HG03060 (cell line): ENCODE measurements at regions not wholly inside any gene's neighbourhood (a gene's known extent, or its start where the extent isn't known, plus 50 kb on each side); places are given as distances from the start of the nearest gene placed in this dataset.

Experiments used
- ATAC-seq: cut with Tn5 transposase; IDR thresholded peaks from one replicate; pipeline ENCODE4 v1.9.1; 2021; ENCODE audit warnings: low read depth, moderate number of reproducible peaks; ENCODE audit not compliant: unreplicated experiment

- ATAC-seq, result no peak
Measured at GRCh38 chr2:133959066-133959465, 294.8 kb upstream of the MGAT5 start.

DNA sequence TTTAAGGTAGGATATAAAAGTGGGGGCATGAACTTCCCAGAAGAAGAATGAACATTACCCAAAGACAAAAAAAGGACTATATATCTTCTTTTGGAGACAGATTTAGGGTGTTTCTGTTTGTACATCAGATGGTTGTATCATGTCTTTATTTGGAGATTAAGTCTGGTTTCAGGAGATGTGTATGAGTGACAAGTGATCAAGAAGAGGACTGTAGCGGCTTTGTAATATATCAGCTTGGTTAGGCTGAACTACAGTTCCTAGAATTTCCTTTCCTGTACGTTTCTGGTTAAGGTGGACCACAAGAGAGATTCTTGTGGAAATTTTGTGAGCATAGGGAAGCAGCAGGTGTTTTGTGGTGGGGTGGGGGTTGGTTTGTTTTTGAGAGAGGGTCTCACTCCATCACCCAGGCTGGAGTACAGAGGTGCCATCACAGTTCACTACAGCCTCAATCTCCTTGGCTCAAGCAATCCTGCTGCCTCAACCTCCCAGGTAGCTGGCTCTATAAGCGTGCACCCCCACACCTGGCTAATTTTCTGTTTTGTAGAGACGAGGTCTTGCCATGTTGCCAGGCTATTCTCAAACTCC, 287.1 kb upstream of the MGAT5 start:
- no peak for ATAC-seq

DNA sequence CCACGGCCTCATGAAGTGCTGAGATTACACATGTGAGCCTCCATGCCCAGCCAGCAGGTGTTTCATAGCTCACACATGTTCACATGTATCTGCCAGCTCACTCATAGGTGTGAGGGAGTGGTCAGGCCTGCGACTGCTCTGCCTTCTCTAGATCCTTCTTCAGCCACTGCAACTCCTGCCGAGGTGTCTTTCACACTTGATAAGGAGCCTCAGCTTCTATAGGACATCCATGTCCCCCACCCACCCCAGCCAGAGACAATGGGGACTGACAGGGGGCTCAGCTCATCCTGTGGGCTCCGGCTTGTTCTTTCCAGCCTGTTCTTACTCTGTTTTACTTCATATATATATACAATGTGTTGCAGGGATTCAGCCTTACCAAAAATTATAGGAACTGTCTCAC, 286.5 kb upstream of the MGAT5 start:
- ATAC-seq, result no peak

DNA sequence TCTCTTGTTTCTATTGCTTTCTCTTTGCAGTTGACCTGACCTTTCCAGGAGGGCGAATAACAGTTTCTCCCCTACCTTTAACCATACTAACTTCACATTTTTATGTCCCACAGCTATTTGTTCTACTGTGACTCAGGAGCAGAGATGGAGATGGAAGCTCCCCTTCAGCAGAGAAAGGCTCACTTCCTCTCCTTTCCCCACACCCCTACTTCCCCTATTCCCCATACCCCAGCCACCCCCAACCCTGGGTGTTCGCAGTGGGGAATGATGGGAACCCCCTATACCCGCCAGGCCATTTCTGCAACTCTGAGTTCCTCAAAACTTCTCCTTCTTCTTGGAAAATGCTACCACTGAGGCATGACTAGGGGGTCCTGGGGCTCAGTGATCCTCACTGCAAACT, 285.4 kb upstream of the MGAT5 start:
- no peak for ATAC-seq

DNA sequence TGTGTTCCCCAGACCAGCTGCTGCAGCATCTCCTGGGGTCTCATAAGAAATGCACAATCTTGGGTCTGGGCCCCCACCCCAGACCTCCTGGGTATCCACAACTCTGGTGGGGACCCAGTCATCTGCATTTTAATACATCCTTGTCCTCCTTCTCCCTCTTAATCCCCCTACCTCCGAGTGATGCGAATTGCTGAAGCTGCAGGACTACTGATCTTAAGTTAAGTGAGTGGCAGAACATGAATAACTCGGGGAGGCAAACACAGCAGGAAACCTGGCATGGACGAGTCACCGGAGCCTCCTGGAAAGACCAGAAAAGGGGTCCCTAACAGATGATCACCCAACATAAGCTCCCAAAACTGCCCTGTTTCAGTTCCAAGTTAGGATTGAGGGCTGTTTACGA, 283.2 kb upstream of the MGAT5 start:
- ATAC-seq, result no peak

DNA sequence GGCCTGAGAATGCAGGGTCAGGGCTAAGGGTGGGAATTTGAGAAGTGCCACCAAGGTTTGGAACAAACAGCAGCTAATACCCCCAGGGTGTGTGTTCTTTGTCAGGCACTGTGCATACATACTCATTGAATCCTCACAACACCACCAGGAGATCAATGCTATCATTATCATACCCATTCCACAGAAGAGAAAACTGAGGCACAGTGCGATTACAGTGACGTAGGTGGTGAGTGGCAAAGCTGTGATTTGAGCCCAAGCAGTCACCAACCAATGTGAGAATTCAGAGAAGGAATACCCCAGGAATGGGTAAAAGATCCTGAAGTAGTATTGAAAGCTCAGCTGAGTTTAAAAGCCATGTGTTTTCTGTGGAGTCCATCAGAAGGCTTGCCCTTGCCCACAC, 281.6 kb upstream of the MGAT5 start:
- ATAC-seq, result no peak

GRCh38 chr2:133972786-133973185, 281.1 kb upstream of the MGAT5 start:
- no peak for ATAC-seq

DNA sequence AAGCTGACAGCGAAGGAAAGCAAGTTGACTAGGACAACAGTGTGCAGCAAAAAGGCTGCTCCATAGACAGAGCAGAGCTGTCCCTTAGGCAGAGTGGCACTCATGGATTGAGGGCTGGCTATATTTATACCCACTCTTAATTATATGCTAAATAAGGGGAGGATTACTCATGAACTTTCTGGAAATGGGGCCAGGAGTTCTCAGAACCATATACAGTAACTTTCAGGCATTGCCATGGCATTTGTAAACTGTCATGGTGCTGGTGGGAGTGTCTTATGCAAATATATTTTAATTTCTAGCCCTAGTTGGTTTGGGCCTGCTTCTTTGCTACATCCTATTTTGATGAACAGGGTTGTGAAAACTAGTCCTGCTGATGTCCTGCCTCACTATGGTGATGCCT, 279.5 kb upstream of the MGAT5 start:
- ATAC-seq, result no peak

DNA sequence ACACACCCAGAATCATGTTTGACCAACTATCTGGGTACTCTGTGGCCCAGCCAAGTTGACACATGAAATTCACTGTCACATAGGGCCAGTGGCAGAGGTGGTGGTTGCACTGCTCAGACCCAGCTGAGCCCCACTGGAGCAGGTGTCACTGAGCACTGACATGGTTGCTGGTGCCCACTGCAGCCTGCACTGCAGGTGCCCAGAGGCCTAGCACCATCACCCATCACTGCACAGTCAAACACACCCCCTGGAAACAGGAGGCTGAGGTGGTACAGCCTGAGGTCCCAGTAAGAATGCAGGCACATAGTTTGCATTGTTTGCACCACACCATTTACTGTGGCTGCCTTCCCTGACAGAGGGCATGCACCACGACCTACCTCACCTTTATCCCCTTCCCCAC, 278.7 kb upstream of the MGAT5 start:
- ATAC-seq, result no peak

- no peak for ATAC-seq
Measured at GRCh38 chr2:133975676-133976428, 278.0 kb upstream of the MGAT5 start.

DNA sequence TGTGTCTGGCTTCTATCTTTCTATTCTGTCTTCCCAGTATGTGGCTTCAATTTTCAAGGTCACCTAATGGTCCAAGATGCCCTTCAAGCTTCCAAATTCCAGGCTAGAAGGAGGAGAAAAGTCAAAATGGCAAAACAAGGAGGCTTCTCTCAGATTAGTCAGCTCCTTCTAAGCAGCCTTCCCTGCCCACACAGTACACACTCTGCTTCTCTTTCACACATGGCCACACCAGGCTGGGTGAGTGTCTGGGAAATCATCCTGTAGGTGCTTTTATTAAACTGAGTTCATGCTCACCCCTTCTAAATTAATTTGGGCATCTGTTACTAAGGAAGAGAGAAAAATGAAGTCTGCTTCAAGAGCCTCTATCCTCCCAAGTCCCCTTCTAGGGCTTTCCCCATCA, 277.2 kb upstream of the MGAT5 start:
- no peak for ATAC-seq

DNA sequence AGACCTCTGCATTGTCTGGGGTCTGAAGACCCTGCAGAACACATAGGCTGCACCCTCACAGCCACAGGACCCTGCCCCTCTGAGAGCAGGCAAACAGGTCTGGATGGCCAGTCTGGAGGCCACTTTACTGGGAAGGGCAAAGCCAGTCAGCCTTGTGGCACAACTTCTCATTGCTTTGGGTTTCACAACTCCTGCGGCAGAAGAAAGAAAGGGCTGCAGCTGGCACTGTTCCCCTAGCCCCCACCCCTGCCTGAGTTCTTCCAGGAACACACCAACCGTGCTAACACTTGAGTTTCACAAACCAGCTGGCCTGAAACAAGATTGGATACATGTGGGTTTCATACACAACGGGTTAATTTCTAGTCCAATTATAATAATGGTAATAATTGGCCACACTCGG, 276.5 kb upstream of the MGAT5 start:
- no peak for ATAC-seq

GRCh38 chr2:133982256-133982655, 271.6 kb upstream of the MGAT5 start:
- no peak for ATAC-seq

- no peak for ATAC-seq
Measured at GRCh38 chr2:133985563-133985962, 268.3 kb upstream of the MGAT5 start.

DNA sequence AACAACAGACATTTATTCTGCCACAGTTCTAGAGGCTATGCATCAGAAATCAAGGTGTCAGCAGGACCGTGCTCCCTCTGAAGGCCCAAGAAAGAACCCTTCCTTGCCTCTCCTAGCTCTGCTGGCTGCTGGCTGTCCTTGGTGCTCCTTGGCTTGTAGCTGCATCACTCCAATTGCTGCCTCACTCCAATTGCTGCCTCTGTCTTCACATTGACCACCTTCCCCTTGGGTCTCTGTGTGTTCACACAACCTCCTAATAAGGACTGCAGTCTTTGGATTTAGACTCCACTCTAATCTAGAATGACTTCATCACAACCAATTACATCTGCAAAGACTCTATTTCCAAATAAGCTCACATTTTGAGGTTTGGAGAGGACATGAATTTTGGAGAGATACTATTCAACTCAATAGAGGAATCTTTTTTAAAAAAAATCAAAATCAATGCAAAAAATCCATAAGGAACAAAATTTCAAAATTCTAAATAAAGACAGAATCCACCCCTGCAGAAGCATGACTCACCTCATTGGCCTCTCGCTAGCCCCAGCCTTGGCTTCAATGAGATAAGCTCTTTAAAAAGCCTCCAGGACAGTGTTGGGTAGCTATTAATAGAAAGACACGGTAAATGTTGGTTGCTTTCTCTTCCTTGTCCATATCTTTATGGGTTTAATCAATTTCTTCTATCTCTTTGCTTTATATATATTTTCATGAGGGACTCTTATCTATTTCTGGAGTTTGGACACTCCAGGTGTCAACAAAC, 267.6 kb upstream of the MGAT5 start:
- ATAC-seq, result no peak

- ATAC-seq, result no peak
Measured at GRCh38 chr2:133986881-133987795, 266.7 kb upstream of the MGAT5 start.

DNA sequence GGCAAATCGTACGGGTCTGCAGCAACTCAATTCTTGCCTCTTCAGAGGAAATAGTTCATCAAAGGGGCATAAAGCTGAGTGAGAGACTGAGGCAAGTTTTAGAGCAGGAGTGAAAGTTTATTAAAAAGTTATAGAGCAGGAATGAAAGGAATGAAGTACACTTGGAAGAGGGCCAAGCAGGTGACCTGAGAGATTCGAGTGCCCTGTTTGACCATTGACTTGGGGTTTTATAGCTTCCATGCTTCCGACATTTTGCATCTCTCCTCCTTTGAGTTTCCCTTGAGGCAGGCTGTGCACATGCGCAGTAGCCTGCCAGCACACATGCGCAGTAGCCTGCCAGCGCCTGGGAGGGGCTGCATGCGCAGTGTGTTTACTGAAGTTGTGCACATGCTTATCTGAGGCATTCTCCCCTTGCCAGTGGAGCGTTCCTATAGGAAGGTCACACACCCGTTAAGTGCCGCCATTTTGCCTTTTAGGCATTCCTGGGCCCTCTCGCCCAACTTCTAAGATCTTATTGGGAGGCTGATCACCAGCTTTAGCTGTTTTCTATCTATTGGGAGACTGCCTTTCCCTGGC, 265.5 kb upstream of the MGAT5 start:
- no peak for ATAC-seq

DNA sequence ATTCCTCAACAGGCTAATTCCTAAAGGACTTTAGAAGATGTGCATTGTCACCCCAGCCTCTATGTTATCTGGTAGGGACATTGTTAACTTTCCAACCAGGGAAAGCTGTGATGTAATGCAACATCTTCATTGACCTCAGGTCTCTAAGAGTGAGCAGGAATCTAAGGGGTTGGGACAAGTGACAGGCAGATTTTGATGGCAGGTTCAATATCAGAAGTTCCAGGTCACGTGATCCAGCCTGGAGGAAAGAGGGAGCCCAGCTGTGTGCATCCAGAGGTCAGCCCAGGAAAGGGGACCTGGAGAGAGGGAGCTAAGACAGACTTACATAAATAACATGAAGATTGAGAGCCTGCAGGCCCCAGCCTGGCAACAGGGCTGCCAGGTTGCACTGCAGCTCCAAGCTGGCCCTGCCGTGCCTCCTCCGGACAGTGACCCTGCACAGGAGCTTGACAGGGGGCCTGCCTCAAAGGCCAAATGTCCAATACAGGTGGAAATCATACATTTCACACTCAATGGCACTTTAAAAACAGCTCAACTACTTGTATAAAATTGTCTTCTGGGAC, 262.2 kb upstream of the MGAT5 start:
- ATAC-seq, result no peak

GRCh38 chr2:133992454-133992853, 261.4 kb upstream of the MGAT5 start:
- no peak for ATAC-seq

DNA sequence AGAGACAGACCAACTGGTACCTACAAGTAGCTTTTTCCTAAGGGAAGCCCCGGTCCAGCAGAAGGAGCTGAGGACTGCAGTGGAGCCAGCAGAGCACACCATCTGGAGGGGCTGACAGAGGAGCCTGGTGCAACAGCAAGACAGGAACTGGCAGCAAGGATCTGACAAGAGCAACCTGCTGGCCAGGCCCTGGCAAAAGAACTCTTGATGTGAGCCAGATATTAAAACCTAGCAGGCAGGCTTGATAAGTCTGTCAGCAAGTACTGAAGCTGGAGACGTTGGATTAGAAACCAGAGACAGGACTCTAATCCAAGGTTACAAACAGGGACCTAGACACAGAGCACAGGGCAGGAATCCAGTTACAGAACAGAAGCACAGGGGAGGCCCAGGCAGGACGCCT, 260.7 kb upstream of the MGAT5 start:
- no peak for ATAC-seq
